GM12873 (cell line): ENCODE measurements at regions not wholly inside any gene's neighbourhood (a gene's known extent, or its start where the extent isn't known, plus 50 kb on each side); places are given as distances from the start of the nearest gene placed in this dataset.

Source experiments
- CTCF ChIP-seq: IDR thresholded peaks from 2 replicates; pipeline ENCODE4 v1.5.1; 2012; ENCODE audit warnings: low read depth, mild to moderate bottlenecking, moderate library complexity, low read length, control low read depth; ENCODE audit not compliant: insufficient read depth; ENCODE audit errors: missing control alignments

GRCh38 chr10:98321186-98321780 is 53.3 kb upstream of the LOXL4 start:
- TF ChIP-seq CTCF = no peak

GRCh38 chr10:98320486-98321185 is 52.6 kb upstream of the LOXL4 start:
- no peak for TF ChIP-seq CTCF

GRCh38 chr10:98318861-98319260 is 50.9 kb upstream of the LOXL4 start:
- TF ChIP-seq CTCF = no peak
